Fibroblast of villous mesenchyme (primary cell): ENCODE measurements at regions not wholly inside any gene's neighbourhood (a gene's known extent, or its start where the extent isn't known, plus 50 kb on each side); places are given as distances from the start of the nearest gene placed in this dataset.
"Not testable (repeated sequence)": the region's sequence is repeated elsewhere in the genome, so short reads cannot be mapped to it uniquely, and the experiment has no call there.

Experiments
- DNase-seq: peaks from one replicate; pipeline ENCODE4 v3.0.0-alpha.2; 2010; ENCODE audit warnings: low read depth
- H3K4me3 ChIP-seq: 2 replicates; pipeline ENCODE4 v1.5.1; 2011; ENCODE audit warnings: low read depth, mild to moderate bottlenecking, low read length
- CTCF ChIP-seq: IDR thresholded peaks from 2 replicates; pipeline ENCODE4 v1.5.1; 2012; ENCODE audit warnings: low read depth, mild to moderate bottlenecking, low read length; ENCODE audit not compliant: insufficient read depth

GRCh38 chr6:149138699-149139294 lies 178.7 kb upstream of the TAB2 start:
- no peak overlapping the region for H3K4me3 ChIP-seq
- no peak for TF ChIP-seq CTCF
- no peak for DNase-seq

GRCh38 chr6:149139782-149140136 lies 177.8 kb upstream of the TAB2 start:
- DNase-seq = no peak
- no peak overlapping the region for H3K4me3 ChIP-seq
- no peak for TF ChIP-seq CTCF

GRCh38 chr6:149140137-149140909 lies 177.2 kb upstream of the TAB2 start:
- no peak for DNase-seq
- no peak for TF ChIP-seq CTCF
- no peak overlapping the region for H3K4me3 ChIP-seq

- no peak for TF ChIP-seq CTCF
- no peak overlapping the region for H3K4me3 ChIP-seq
- DNase-seq = no peak
Measured at GRCh38 chr6:149140910-149141290, 176.6 kb upstream of the TAB2 start.

- H3K4me3 ChIP-seq = no peak overlapping the region
- no peak for TF ChIP-seq CTCF
- no peak for DNase-seq
Measured at GRCh38 chr6:149142924-149143429, 174.5 kb upstream of the TAB2 start.

- not testable (repeated sequence) for DNase-seq, H3K4me3 ChIP-seq
Measured at GRCh38 chr6:149145800-149146199, 171.7 kb upstream of the TAB2 start.

- H3K4me3 ChIP-seq = no peak overlapping the region
- DNase-seq = no peak
- TF ChIP-seq CTCF = no peak
Measured at GRCh38 chr6:149147195-149147594, 170.3 kb upstream of the TAB2 start.
